ENCODE measurements at regions not wholly inside any gene's neighbourhood (a gene's known extent, or its start where the extent isn't known, plus 50 kb on each side); places are given as distances from the start of the nearest gene placed in this dataset.
"Not testable (repeated sequence)": the region's sequence is repeated elsewhere in the genome, so short reads cannot be mapped to it uniquely, and the experiment has no call there.

GRCh38 chr3:165622356-165622755, 214.9 kb downstream of the BCHE start:
- DNase-seq = no peak

- DNase-seq = no peak
These were observed 218.2 kb downstream of the BCHE start for GRCh38 chr3:165619069-165619468.

- DNase-seq = no peak
These were observed 220.1 kb downstream of the BCHE start for GRCh38 chr3:165617134-165617533.

GRCh38 chr3:165614337-165614736, 222.9 kb downstream of the BCHE start:
- DNase-seq = no peak

- no peak for DNase-seq
These were observed 224.2 kb downstream of the BCHE start for GRCh38 chr3:165613014-165613413.

- DNase-seq = no peak
These were observed 230.0 kb downstream of the BCHE start for GRCh38 chr3:165607221-165607620.

- no peak for DNase-seq
These were observed 234.0 kb downstream of the BCHE start for GRCh38 chr3:165603196-165603595.

- DNase-seq = not testable (repeated sequence)
These were observed 264.7 kb downstream of the BCHE start for GRCh38 chr3:165572566-165572965.

- no peak for DNase-seq
These were observed 268.2 kb downstream of the BCHE start for GRCh38 chr3:165568907-165569462.

GRCh38 chr3:165555785-165556184, 281.4 kb downstream of the BCHE start:
- no peak for DNase-seq

- no peak for DNase-seq
These were observed 283.9 kb downstream of the BCHE start for GRCh38 chr3:165553371-165553770.

GRCh38 chr3:165549665-165550064, 287.6 kb downstream of the BCHE start:
- DNase-seq = no peak

GRCh38 chr3:165549037-165549436, 288.2 kb downstream of the BCHE start:
- no peak for DNase-seq

- DNase-seq = no peak
These were observed 292.2 kb downstream of the BCHE start for GRCh38 chr3:165545059-165545458.

GRCh38 chr3:165544432-165544831, 292.8 kb downstream of the BCHE start:
- no peak for DNase-seq

- DNase-seq = no peak
These were observed 299.1 kb downstream of the BCHE start for GRCh38 chr3:165538166-165538565.

GRCh38 chr3:165532851-165533250, 304.4 kb downstream of the BCHE start:
- DNase-seq = no peak

- no peak for DNase-seq
These were observed 307.8 kb downstream of the BCHE start for GRCh38 chr3:165529451-165529850.

GRCh38 chr3:165526367-165526766, 310.9 kb downstream of the BCHE start:
- DNase-seq = no peak

- DNase-seq = no peak
These were observed 313.4 kb downstream of the BCHE start for GRCh38 chr3:165523801-165524200.

GRCh38 chr3:165522386-165522785, 314.8 kb downstream of the BCHE start:
- no peak for DNase-seq

- DNase-seq = no peak
These were observed 315.9 kb downstream of the BCHE start for GRCh38 chr3:165521131-165521871.

GRCh38 chr3:165519687-165520086, 317.5 kb downstream of the BCHE start:
- no peak for DNase-seq

GRCh38 chr3:165518346-165518745, 318.9 kb downstream of the BCHE start:
- no peak for DNase-seq

Data from NCI-H187 (cell line).